IMR-90 (cell line): ENCODE measurements at regions not wholly inside any gene's neighbourhood (a gene's known extent, or its start where the extent isn't known, plus 50 kb on each side); places are given as distances from the start of the nearest gene placed in this dataset.

Experiments used
- ATAC-seq: fragments of 200-7000 bp; cut with Tn5 transposase; 2 replicates; pipeline ENCODE4 v1.9.1; 2020; ENCODE audit warnings: low read depth, mild to moderate bottlenecking, moderate library complexity
- BruUV-seq: library from RNA; stranded (reverse); fragments of 400-500 nt; replicated peaks from 2 replicates; lab custom pipeline; 2021; lab: Mats Ljungman, UMichigan
- CTCF ChIA-PET: fragments of 300-600 bp; formaldehyde crosslinking; extraction: SDS; loops from one replicate; lab custom pipeline; 2021; ENCODE audit warnings: antibody characterized with exemption; lab: Yijun Ruan, JAX
- POLR2A ChIA-PET: fragments of 300-600 bp; sonication (Branson Sonifier 250); formaldehyde crosslinking; loops from one replicate; lab custom pipeline; 2022; ENCODE audit warnings: antibody characterized with exemption; ENCODE audit not compliant: unreplicated experiment; lab: Charles Lee
- DNase-seq: peaks from one replicate; pipeline ENCODE4 v3.0.0; 2013
- H2AFZ ChIP-seq: replicated peaks from 2 replicates; pipeline ENCODE3; 2013; ENCODE audit warnings: low read length, mild to moderate bottlenecking; ENCODE audit not compliant: poor library complexity
- H2AK5ac ChIP-seq: 2 replicates; pipeline ENCODE4 v1.6.1; 2013; ENCODE audit warnings: low read depth, low read length, inconsistent platforms
- H2AK9ac ChIP-seq: replicated peaks from 2 replicates; pipeline ENCODE3; 2013; ENCODE audit warnings: mild to moderate bottlenecking, low read depth, low read length, moderate library complexity; ENCODE audit not compliant: poor library complexity
- H2BK120ac ChIP-seq: 2 replicates; pipeline ENCODE4 v1.6.1; 2013; ENCODE audit warnings: low read depth, low read length, inconsistent platforms
- H2BK15ac ChIP-seq: 3 replicates; pipeline ENCODE4 v1.6.1; 2013; ENCODE audit warnings: low read depth, low read length, inconsistent platforms
- H2BK20ac ChIP-seq: 2 replicates; pipeline ENCODE4 v1.6.1; 2013; ENCODE audit warnings: low read depth, mild to moderate bottlenecking, inconsistent platforms, low read length, moderate library complexity
- H2BK5ac ChIP-seq: 2 replicates; pipeline ENCODE4 v1.6.1; 2013; ENCODE audit warnings: mild to moderate bottlenecking, low read depth, low read length, inconsistent platforms; ENCODE audit not compliant: poor library complexity, severe bottlenecking
- H3K14ac ChIP-seq: replicated peaks from 2 replicates; pipeline ENCODE4 v1.6.1; 2013; ENCODE audit warnings: low read depth, low read length, inconsistent platforms
- H3K18ac ChIP-seq: 2 replicates; pipeline ENCODE4 v1.6.1; 2013; ENCODE audit warnings: low read depth, low read length, control low read depth
- H3K23ac ChIP-seq: 2 replicates; pipeline ENCODE4 v1.6.1; 2013; ENCODE audit warnings: low read depth, low read length, inconsistent platforms
- H3K27ac ChIP-seq: 2 replicates; pipeline ENCODE4 v1.5.1; 2013; ENCODE audit warnings: mild to moderate bottlenecking, control low read depth, low read length; ENCODE audit not compliant: insufficient read depth
- H3K27me3 ChIP-seq: 2 replicates; pipeline ENCODE4 v1.6.1; 2013; ENCODE audit warnings: low read length; ENCODE audit not compliant: control insufficient read depth, insufficient read depth
- H3K36me3 ChIP-seq: 2 replicates; pipeline ENCODE4 v1.6.1; 2013; ENCODE audit warnings: low read length, mixed read lengths; ENCODE audit not compliant: control insufficient read depth, insufficient read depth
- H3K4ac ChIP-seq: 2 replicates; pipeline ENCODE4 v1.6.1; 2013; ENCODE audit warnings: low read depth, low read length, inconsistent platforms
- H3K4me1 ChIP-seq: 2 replicates; pipeline ENCODE4 v1.6.1; 2013; ENCODE audit warnings: low read length, mixed read lengths; ENCODE audit not compliant: control insufficient read depth, insufficient read depth
- H3K4me2 ChIP-seq: 2 replicates; pipeline ENCODE4 v1.6.1; 2013; ENCODE audit warnings: low read depth, mild to moderate bottlenecking, control low read depth, low read length, moderate library complexity
- H3K4me3 ChIP-seq: 2 replicates; pipeline ENCODE4 v1.5.1; 2013; ENCODE audit warnings: low read depth, mild to moderate bottlenecking, control low read depth, low read length, moderate library complexity; ENCODE audit not compliant: insufficient read depth
- H3K56ac ChIP-seq: 2 replicates; pipeline ENCODE4 v1.6.1; 2013; ENCODE audit warnings: low read length, inconsistent platforms; ENCODE audit not compliant: insufficient read depth; ENCODE audit errors: extremely low read depth
- H3K79me1 ChIP-seq, 2 experiments: 2 replicates each; pipeline ENCODE4 v1.6.1; 2013; ENCODE audit warnings: low read length in 2 of 2, inconsistent platforms in 1 of 2, low read depth in 1 of 2
- H3K9ac ChIP-seq: 2 replicates; pipeline ENCODE4 v1.6.1; 2013; ENCODE audit warnings: low read depth, low read length, control low read depth
- H3K9me1 ChIP-seq: 2 replicates; pipeline ENCODE4 v1.6.1; 2013; ENCODE audit warnings: low read length, inconsistent platforms; ENCODE audit not compliant: insufficient read depth
- H3K9me3 ChIP-seq: 2 replicates; pipeline ENCODE4 v1.6.1; 2013; ENCODE audit warnings: low read length; ENCODE audit not compliant: control insufficient read depth, insufficient read depth
- H4K20me1 ChIP-seq: 2 replicates; pipeline ENCODE4 v1.6.1; 2013; ENCODE audit warnings: low read length, inconsistent platforms; ENCODE audit not compliant: insufficient read depth
- H4K5ac ChIP-seq: 2 replicates; pipeline ENCODE4 v1.6.1; 2013; ENCODE audit warnings: mild to moderate bottlenecking, low read depth, low read length, control low read depth
- H4K8ac ChIP-seq, 2 experiments: 2 replicates each; pipeline ENCODE4 v1.6.1; 2013; ENCODE audit warnings: low read depth in 2 of 2, low read length in 2 of 2, control low read depth in 1 of 2, inconsistent platforms in 1 of 2
- H4K91ac ChIP-seq: 2 replicates; pipeline ENCODE4 v1.6.1; 2013; ENCODE audit warnings: low read depth, low read length, inconsistent platforms; ENCODE audit not compliant: insufficient read depth
- BHLHE40 ChIP-seq: fragments of 150-350 bp; IDR thresholded peaks from 2 replicates; pipeline ENCODE4 v1.6.1; 2016; ENCODE audit warnings: mild to moderate bottlenecking, low read depth, low read length
- CEBPB ChIP-seq: IDR thresholded peaks from 2 replicates; pipeline ENCODE4 v1.6.1; 2012; ENCODE audit warnings: low read depth, low read length, improper control_type of control experiment
- CHD1 ChIP-seq: IDR thresholded peaks from 2 replicates; pipeline ENCODE4 v1.6.1; 2012; ENCODE audit warnings: low read depth, low read length, improper control_type of control experiment
- CTCF ChIP-seq: conservative IDR thresholded peaks from 2 replicates; pipeline ENCODE4 v1.5.1; 2012; ENCODE audit warnings: mild to moderate bottlenecking, low read depth, low read length, improper control_type of control experiment
- ELK1 ChIP-seq: fragments of 150-350 bp; IDR thresholded peaks from 2 replicates; pipeline ENCODE4 v1.6.1; 2016; ENCODE audit warnings: low read depth, mild to moderate bottlenecking, low read length, moderate library complexity, borderline replicate concordance
- FOS ChIP-seq: fragments of 150-350 bp; IDR thresholded peaks from 2 replicates; pipeline ENCODE4 v1.6.1; 2016; ENCODE audit warnings: low read depth, low read length
- MAFK ChIP-seq: IDR thresholded peaks from 2 replicates; pipeline ENCODE4 v1.6.1; 2012; ENCODE audit warnings: low read depth, low read length, improper control_type of control experiment
- MAZ ChIP-seq: IDR thresholded peaks from 2 replicates; pipeline ENCODE4 v1.6.1; 2012; ENCODE audit warnings: low read depth, mild to moderate bottlenecking, low read length, improper control_type of control experiment, moderate library complexity, borderline replicate concordance
- MXI1 ChIP-seq: IDR thresholded peaks from 2 replicates; pipeline ENCODE4 v1.6.1; 2012; ENCODE audit warnings: low read depth, mild to moderate bottlenecking, low read length, moderate library complexity, borderline replicate concordance
- NFE2L2 ChIP-seq: fragments of 150-350 bp; IDR thresholded peaks from 2 replicates; pipeline ENCODE4 v1.6.1; 2016; ENCODE audit warnings: low read depth, mild to moderate bottlenecking, low read length
- POLR2A ChIP-seq: IDR thresholded peaks from 2 replicates; pipeline ENCODE4 v1.6.1; 2012; ENCODE audit warnings: mild to moderate bottlenecking, low read depth, low read length
- RAD21 ChIP-seq: IDR thresholded peaks from 2 replicates; pipeline ENCODE4 v1.6.1; 2012; ENCODE audit warnings: low read length, improper control_type of control experiment
- RCOR1 ChIP-seq: IDR thresholded peaks from 2 replicates; pipeline ENCODE4 v1.6.1; 2012; ENCODE audit warnings: mild to moderate bottlenecking, low read length, improper control_type of control experiment; ENCODE audit not compliant: insufficient replicate concordance
- RFX5 ChIP-seq: IDR thresholded peaks from 2 replicates; pipeline ENCODE4 v1.8.0; 2012; ENCODE audit warnings: low read depth, mild to moderate bottlenecking, low read length, moderate library complexity
- SMC3 ChIP-seq: fragments of 150-350 bp; IDR thresholded peaks from 2 replicates; pipeline ENCODE4 v1.6.1; 2016; ENCODE audit warnings: low read depth, mild to moderate bottlenecking, antibody characterized with exemption, low read length, moderate library complexity
- USF2 ChIP-seq: fragments of 150-350 bp; IDR thresholded peaks from 2 replicates; pipeline ENCODE4 v1.6.1; 2017; ENCODE audit warnings: mild to moderate bottlenecking, antibody characterized with exemption, low read length, low read depth
- WGBS, 2 experiments: methylation state at CpG; one replicate each; pipeline versions ENCODE4 v1.1.5 to v1.1.7; 2013; ENCODE audit warnings: missing lambda C conversion rate in 2 of 2; ENCODE audit not compliant: insufficient read length in 1 of 2; ENCODE audit errors: extremely low coverage in 2 of 2; 5-methylcytosine and 5-hydroxymethylcytosine counted together
- dilution Hi-C: fragments of 300-500 bp; cut with HindIII; formaldehyde crosslinking; loops from one replicate; pipeline ENCODE4 v1.14.3; 2018; ENCODE audit warnings: low sequenced_read_pairs; ENCODE audit not compliant: unreplicated experiment
- in situ Hi-C: fragments of 300-500 bp; cut with MboI; formaldehyde crosslinking; loops from 3 replicates; pipeline ENCODE4 v1.14.3; 2019; ENCODE audit warnings: low sequenced_read_pairs, inconsistent platforms, mixed read lengths
- intact Hi-C: fragments of 100-400 bp; cut with micrococcal nuclease; formaldehyde crosslinking; loops from 2 replicates; pipeline ENCODE4 v1.10.0; 2022

GRCh38 chr16:49150341-49150740, 131.3 kb downstream of the CBLN1 start:
- Histone ChIP-seq H3K56ac (no peak overlapping the region), H3K36me3 (no peaks in the 10 kb centered on the region), H2BK5ac (no peak overlapping the region), H2AK5ac (no peak overlapping the region), H4K20me1 (no peaks in the 10 kb centered on the region), H3K4me1 (no peaks in the 10 kb centered on the region), H3K27me3 (no peaks in the 10 kb centered on the region), H4K91ac (no peak overlapping the region), H2AFZ (no peak overlapping the region), H3K4ac (no peak overlapping the region), H2BK20ac (no peak overlapping the region), H3K79me1 (no peaks in the 10 kb centered on the region), H4K8ac (no peak overlapping the region), H2BK15ac (no peak overlapping the region), H3K9ac (no peak overlapping the region), H3K27ac (no peak overlapping the region), H3K9me3 (peaks cover 2% of the 10 kb centered on the region; the same call in 1 of the 2 replicates), H2BK120ac (no peak overlapping the region), H3K18ac (no peak overlapping the region), H2AK9ac (no peak overlapping the region), H3K9me1 (no peaks in the 10 kb centered on the region), H3K14ac (no peak overlapping the region), H4K5ac (no peak overlapping the region), H3K4me2 (no peak overlapping the region), H3K23ac (no peak overlapping the region), H3K4me3 (no peak overlapping the region)
- no TSS peak for BruUV-seq
- DNase-seq (no peak), ATAC-seq (no peak)
- WGBS, 2 experiments: no CpG with 5 or more reads among the region's 2 CpGs
- ChIA-PET CTCF (no interaction called here), POLR2A (no interaction called here)
- TF ChIP-seq POLR2A (no peak), SMC3 (no peak), CHD1 (no peak), RFX5 (no peak), CTCF (no peak), RCOR1 (no peak), BHLHE40 (no peak), MAZ (no peak), ELK1 (no peak), CEBPB (no peak), MAFK (no peak), NFE2L2 (no peak), FOS (no peak), USF2 (no peak), RAD21 (no peak), MXI1 (no peak)
- in situ Hi-C loops: no loop called here
- intact Hi-C loops: no loop called here
- dilution Hi-C loops: no loop called here
